ENCODE measurements at regions not wholly inside any gene's neighbourhood (a gene's known extent, or its start where the extent isn't known, plus 50 kb on each side); places are given as distances from the start of the nearest gene placed in this dataset.
A peak's percentile ranks its signal among the peaks of the same experiment; 100 is the strongest.

- DNase-seq: no peak
- intact Hi-C loops (cut with DNase I): no loop called here
Measured at GRCh38 chr12:46908936-46909635, 83.3 kb upstream of the SLC38A4 start.

DNA sequence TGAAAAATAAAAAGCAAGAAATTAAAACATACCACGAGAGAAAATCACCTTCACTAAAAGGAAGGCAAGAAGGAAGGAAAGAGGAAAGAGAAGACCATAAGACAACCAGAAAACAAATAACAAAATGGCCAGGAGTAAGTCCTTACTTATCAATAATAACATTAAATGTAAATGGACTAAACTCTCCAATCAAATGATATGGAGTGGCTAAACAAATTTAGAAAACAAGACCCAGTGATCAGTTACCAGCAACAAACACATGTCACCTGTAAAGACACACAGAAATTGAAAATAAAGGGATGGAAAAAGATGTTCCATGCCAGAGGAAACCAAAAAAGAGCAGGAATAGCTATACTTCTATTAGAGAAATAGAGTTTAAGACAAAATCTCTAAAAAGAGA is 85.0 kb upstream of the SLC38A4 start:
- intact Hi-C loops (cut with DNase I): no loop called here
- no peak for DNase-seq

DNA sequence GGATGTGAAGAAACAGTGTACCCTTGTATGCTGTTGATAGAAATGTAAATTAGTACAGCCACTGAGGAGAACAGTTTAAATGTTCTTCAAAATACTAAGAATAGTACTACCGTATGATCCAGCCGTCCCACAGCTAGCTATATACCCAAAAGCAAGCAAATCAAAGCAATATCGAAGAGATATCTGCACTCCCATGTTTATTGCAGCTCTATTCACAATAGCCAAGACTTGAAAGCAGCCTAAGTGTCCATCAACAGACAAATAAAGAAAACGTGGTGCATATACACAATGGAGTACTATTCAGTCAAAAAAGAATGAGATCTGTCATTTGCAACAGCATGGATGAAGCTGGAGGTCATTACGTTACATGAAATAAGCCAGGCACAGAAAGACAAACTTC is 88.5 kb upstream of the SLC38A4 start:
- intact Hi-C loops (cut with DNase I): no loop called here
- no peak for DNase-seq

DNA sequence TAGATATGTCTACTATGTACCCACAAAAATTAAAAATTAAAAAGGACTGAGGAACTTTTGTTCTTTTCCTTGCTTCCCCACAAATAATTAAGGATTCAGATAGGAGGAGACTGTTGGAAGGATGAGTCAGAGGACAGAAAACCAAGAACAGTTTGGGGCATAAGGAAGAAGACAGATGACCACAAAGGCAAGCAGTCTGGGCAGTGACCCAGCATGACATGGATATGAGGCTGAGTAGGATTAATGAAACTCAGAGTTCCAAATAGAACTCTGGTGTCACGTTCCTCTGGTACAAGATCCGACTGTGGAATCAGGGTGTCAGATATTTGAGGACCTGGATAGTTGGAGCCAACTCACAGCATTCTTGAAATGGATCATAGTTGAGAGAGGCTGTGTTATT is 89.3 kb upstream of the SLC38A4 start:
- DNase-seq: no peak
- intact Hi-C loops (cut with DNase I): loop anchor here (1.0 kb wide), 1 partner anchor 19 kb away; no protein-coding TSS in a partner anchor

DNA sequence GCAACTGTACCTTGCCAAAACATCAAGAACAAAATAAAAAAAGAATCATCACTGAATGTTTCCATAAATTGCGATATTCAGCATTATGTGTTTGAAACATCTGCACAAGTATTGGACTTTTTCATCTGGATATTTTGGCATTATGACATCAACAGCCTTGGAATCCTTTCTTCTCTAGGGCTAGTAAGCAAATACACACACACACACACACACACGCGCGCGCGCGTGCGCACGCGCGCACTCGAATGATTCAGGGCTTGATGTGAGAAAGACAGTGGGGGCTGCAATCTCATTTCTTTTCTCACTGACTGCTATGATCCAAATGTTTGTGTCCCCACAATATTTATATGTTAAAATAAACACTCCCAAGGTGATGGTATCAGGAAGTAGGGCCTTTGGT is 90.0 kb upstream of the SLC38A4 start:
- no peak for DNase-seq
- intact Hi-C loops (cut with DNase I): loop anchor here (1.0 kb wide), 1 partner anchor 20 kb away; no protein-coding TSS in a partner anchor

- intact Hi-C loops (cut with DNase I): no loop called here
- no peak for DNase-seq
Measured at GRCh38 chr12:46916796-46917419, 91.1 kb upstream of the SLC38A4 start.

- intact Hi-C loops (cut with DNase I): no loop called here
Measured at GRCh38 chr12:46917821-46918220, 92.0 kb upstream of the SLC38A4 start.

DNA sequence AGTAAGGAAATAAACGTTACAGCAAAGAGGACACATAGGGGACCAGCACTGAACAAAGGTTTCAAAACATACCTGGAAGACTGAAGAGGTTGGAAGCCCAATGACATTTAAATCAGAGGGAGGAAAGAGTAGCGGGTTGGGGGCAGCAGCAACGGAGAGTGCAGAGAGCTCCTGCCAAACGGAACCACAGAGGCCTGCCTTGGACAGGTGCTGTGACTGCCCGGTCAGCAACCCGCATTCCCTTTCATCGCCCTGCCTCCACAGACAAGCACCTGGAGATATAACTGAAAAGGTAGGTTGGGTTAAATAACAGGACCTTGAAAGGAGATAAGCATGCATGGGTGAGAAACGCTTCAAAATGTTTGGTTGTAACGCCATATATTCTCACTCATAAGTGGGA is 92.8 kb upstream of the SLC38A4 start:
- intact Hi-C loops (cut with DNase I): no loop called here
- DNase-seq: no peak

More at GRCh38 chr12:46917821-46918220, 92.0 kb upstream of the SLC38A4 start:
- no peak for DNase-seq

GRCh38 chr12:46919666-46920400 is 94.0 kb upstream of the SLC38A4 start:
- DNase-seq: no peak
- intact Hi-C loops (cut with DNase I): no loop called here

- DNase-seq: no peak
- intact Hi-C loops (cut with DNase I): no loop called here
Measured at GRCh38 chr12:46920499-46920898, 94.7 kb upstream of the SLC38A4 start.

GRCh38 chr12:46921048-46921763 is 95.4 kb upstream of the SLC38A4 start:
- intact Hi-C loops (cut with DNase I): no loop called here
- DNase-seq: peak in 1 of 10 donors; percentile 40

- intact Hi-C loops (cut with DNase I): no loop called here
- DNase-seq: no peak
Measured at GRCh38 chr12:46921764-46922133, 96.0 kb upstream of the SLC38A4 start.

DNA sequence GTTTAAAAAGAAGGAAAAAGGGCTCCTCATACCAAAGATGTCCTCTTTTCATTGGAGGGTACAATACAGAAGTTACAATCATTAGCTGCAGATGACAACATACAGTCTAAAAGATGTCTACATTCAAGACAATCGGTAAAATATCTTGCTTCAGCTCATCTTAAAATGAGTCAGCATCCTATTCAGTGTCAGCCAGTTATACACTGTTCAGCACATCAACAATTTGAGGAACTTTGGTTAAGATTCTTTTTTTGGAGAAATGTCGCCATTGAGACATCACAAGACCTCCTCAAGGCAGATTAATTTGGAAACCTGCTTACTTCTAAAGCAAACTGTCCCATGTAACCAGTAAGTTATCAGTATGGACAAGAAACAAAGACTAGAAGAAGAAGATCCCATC is 100.7 kb upstream of the SLC38A4 start:
- DNase-seq: no peak
- intact Hi-C loops (cut with DNase I): no loop called here

GRCh38 chr12:46930101-46930500 is 104.3 kb upstream of the SLC38A4 start:
- DNase-seq: no peak
- intact Hi-C loops (cut with DNase I): loop anchor here (10.0 kb wide), 3 partner anchors 255 to 775 kb away; no protein-coding TSS in a partner anchor

DNA sequence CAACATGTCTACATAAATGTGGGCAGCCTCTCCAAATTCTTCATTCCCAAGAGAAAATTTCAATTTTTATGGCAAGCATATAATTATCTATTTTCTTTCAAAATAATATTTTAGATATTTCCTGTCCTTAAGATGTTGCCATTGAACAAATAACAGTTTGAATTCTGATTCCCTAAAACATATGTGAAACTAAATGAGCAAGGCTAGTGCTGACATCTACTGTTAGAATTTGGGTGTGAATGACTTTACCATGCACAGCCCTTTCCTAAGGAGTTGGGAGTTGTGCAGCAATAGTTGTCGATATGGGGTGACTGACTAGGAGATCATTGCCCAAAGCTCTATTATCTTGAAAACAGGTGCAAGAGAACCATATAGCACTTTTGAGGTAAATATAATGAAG is 108.2 kb upstream of the SLC38A4 start:
- DNase-seq: no peak
- intact Hi-C loops (cut with DNase I): loop anchor here (10.0 kb wide), 3 partner anchors 259 to 779 kb away; no protein-coding TSS in a partner anchor

DNA sequence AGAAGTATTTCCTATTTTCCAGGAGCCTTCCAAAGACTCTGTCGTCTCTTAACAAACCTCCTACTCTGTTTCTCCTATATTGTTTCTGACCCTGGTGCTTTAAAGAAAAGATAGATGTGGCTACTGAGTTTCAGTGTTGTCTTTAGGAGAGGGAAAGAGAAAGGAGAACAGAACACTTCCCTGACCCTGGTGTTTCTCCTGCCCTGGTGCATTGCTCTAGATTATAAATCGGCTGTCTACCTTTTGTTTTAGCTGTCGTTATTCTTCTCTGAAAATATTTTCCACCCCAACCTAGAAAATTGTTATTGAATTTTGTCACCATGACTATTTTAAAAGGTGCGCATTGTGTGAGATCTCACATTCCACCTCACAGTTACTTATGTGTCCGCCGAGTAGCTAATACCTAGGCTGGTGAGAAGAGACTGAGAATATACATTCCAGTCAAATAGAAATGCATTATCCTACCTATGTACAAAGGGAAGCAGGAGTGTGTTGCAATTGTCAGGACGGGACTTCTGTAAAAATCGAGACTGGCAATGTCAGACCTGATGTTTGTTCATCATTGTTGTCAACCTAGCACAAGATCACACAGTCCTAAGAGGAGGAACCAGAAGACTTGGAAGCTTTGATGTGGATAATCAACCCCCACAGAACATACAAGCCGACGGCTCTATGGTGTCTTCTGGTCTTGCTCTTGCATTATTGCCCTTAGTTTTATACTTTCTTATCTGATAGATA is 108.7 kb upstream of the SLC38A4 start:
- intact Hi-C loops (cut with DNase I): loop anchor here (10.0 kb wide), 3 partner anchors 260 to 780 kb away; no protein-coding TSS in a partner anchor
- no peak for DNase-seq

DNA sequence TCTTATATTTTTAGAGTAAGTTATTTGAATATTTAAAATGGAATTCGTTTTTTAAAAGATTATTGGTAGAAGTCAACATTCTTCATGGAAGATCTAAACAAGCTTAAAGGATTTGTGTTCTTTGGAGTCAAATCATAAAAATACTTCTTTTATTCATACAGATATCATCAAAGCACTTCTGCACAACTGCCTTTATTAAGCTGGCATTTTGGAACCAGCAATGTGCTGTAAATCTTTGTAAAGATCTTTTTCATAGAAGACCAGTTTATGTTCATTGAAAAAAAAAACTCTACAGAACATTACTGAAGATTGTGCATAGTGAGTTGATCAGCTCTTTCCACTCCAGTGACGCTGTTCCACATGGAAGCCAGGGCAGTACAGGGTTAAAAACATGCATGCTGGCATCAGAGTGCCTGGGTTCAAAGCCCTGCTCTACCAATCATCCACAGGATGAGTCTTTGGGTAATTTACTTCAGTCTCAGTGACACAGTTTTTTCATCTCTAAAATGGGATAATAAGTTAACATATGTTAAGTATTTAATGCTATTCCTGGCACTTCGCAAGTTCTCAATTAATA is 109.6 kb upstream of the SLC38A4 start:
- intact Hi-C loops (cut with DNase I): loop anchor here (10.0 kb wide), 3 partner anchors 261 to 781 kb away; no protein-coding TSS in a partner anchor
- DNase-seq: no peak

GRCh38 chr12:46936042-46936441 is 110.2 kb upstream of the SLC38A4 start:
- intact Hi-C loops (cut with DNase I): loop anchor here (10.0 kb wide), 3 partner anchors 261 to 781 kb away; no protein-coding TSS in a partner anchor

GRCh38 chr12:46938071-46938678 is 112.4 kb upstream of the SLC38A4 start:
- no peak for DNase-seq
- intact Hi-C loops (cut with DNase I): loop anchor here (10.0 kb wide), 3 partner anchors 263 to 783 kb away; no protein-coding TSS in a partner anchor

More at GRCh38 chr12:46936042-46936441, 110.2 kb upstream of the SLC38A4 start:
- DNase-seq: no peak

Measured in posterior cingulate gyrus (tissue), 11 donors.